GM12878 (cell line): ENCODE measurements at regions not wholly inside any gene's neighbourhood (a gene's known extent, or its start where the extent isn't known, plus 50 kb on each side); places are given as distances from the start of the nearest gene placed in this dataset.

Source experiments
- CTCF ChIP-seq, 3 experiments: IDR thresholded peaks in 2 of 3; conservative IDR thresholded peaks in 1 of 3; 2 replicates each; pipeline ENCODE4 v1.5.1; 2011; ENCODE audit warnings: low read depth in 3 of 3, low read length in 3 of 3, mild to moderate bottlenecking in 3 of 3, control low read depth in 2 of 3, moderate library complexity in 2 of 3, inconsistent platforms in 1 of 3, mixed read lengths in 1 of 3; ENCODE audit not compliant: control insufficient read depth in 2 of 3, insufficient read depth in 1 of 3; ENCODE audit errors: extremely low read depth in 1 of 3
- HCFC1 ChIP-seq: fragments of 150-350 bp; IDR thresholded peaks from 2 replicates; pipeline ENCODE4 v1.6.1; 2014; ENCODE audit warnings: low read length
- SIX5 ChIP-seq: IDR thresholded peaks from 2 replicates; pipeline ENCODE4 v1.6.1; 2011; ENCODE audit warnings: mild to moderate bottlenecking, low read depth, low read length, moderate library complexity; ENCODE audit not compliant: severe bottlenecking

- TF ChIP-seq CTCF (IDR thresholded peaks at IDR 0.05 in 2 of 3, conservative IDR thresholded peaks at IDR 0.05 in 1 of 3; ENCODE audit: control insufficient read depth in 2 of 3, extremely low read depth in 1 of 3, insufficient read depth in 1 of 3, low read depth in 3 of 3, low read length in 3 of 3) = no peak
- TF ChIP-seq SIX5 = no peak
- no peak for TF ChIP-seq HCFC1
Observed at GRCh38 chr11:20274031-20274430, 89.5 kb upstream of the HTATIP2 start.
